T1000 (cell line): ENCODE measurements at regions not wholly inside any gene's neighbourhood (a gene's known extent, or its start where the extent isn't known, plus 50 kb on each side); places are given as distances from the start of the nearest gene placed in this dataset.
"Not testable (repeated sequence)": the region's sequence is repeated elsewhere in the genome, so short reads cannot be mapped to it uniquely, and the experiment has no call there.

Experiments
- DNase-seq: peaks from one replicate; lab custom pipeline; 2025; ENCODE audit warnings: mixed read lengths; lab: John Stamatoyannopoulos, UW

DNA sequence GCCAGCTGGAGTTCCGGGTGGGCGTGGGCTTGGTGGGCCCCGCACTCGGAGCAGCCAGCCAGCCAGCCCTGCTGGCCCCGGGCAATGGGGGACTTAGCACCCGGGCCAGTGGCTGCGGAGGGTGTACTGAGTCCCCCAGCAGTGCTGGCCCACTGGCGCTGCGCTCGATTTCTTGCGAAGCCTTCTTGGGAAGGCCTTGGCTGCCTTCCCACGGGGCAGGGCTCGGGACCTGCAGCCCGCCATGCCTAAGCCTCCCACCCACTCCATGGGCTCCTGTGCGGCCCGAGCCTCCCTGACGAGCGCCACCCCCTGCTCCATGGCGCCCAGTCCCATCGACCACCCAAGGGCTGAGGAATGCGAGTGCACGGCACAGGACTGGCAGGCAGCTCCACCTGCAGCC, 321.6 kb downstream of the SH2D4B start:
- DNase-seq = not testable (repeated sequence)

DNA sequence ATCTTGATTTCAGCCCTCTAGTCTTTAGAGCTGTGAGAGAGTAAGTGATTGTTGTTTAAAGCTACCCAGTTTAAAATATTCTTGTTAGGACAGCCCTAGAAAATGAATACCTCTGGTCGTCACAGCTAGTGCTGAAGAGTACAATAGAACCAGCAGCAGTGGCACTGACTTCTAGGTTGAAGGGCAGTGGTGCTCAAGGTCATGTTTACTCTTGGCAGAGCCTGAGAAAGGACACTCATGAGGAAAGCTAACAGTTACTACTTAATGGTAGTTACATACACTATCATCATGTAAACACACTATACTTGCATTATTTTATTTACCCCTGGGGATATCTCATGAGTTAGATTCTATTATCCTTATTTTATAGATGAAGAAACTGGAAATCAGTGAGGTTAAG, 323.0 kb downstream of the SH2D4B start:
- no peak for DNase-seq

DNA sequence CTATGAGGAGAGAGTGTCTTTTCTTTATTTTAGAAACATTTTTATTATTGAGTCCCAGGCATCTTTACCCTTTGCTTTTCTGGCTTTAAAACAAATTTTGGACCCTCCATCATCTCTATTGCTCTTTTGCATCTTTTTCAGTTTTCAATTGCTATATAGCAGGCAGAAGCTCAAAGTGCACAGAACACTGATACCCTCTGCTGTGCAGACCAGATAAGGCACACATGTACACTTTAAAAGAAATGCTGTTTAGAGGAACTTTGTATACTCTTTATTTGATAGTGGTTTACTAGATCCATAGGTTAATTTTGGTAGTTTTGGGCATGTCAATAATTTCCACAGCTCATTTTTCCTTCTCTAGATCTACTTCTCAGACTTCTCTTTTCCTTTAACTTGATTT, 324.2 kb downstream of the SH2D4B start:
- DNase-seq = no peak

DNA sequence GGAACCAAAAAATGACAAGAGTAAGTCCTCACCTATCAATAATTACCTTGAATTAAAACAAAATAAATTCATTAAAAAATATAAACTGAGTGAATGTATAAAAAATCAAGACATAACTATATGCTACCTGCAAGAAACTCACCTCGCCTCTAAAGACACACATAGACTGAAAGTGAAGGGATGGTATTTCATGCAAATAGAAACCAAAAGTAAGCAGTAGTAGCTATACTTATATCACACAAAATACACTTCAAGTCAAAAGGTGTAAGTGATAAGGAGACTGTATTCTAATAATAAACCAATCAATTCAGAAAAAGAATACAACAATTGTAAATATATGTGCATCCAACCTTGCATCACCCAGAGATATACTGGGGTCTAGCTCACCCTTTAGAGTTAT, 332.6 kb downstream of the SH2D4B start:
- no peak for DNase-seq

DNA sequence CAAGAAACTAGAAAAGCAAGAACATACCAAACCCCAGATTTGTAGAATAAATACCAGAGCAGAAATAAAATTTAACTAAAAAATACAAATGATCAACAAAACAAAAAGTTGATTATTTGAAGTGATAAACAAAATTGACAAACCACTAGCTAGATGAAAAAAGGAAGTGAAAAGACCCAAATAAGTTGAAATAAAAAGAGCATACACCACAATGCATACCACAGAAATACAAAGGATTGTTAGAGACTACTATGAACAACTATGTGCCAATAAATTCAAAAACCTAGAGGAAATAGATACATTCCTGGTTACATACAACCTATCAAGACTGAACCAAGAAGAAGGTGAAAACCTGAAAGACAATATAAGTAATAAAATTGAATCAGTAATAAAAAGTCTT, 333.4 kb downstream of the SH2D4B start:
- no peak for DNase-seq

DNA sequence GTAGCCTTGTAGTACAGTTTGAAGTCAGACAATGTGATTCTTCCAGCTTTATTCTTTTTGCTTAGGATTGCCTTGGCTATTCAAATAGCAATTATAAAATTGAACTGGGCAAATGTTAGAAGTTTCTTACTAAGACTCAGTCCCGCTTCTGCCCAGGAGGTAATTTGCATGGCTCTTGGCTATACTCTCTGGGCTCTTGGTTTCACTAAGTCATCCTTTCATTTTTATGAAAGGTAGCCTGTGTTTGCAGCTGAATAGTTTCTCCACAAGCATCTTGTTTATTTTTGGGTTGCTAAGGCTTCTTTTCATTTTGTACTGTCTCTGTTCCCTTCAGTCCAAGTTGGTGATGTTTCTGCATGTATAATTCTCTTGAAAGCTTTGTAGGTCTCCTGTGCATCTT, 340.6 kb downstream of the SH2D4B start:
- no peak for DNase-seq

DNA sequence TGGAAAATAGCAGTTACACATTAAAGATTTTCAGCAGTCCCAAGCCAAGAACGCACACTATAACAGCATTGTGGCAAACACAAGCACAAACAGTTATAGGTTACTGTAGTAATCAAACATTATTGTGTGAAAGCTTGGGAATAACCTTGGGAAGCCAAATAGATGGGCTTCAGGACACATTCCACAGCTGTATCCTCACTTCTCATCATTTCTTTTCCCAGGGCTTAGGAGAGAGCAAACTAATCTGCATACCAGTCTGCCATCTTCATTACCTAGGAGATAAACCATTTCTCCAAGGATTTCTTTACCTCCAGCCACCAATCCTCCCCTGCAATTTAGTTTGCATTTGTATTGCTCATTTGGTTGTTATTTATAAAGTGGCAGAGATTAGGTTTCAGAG, 352.4 kb downstream of the SH2D4B start:
- no peak for DNase-seq

DNA sequence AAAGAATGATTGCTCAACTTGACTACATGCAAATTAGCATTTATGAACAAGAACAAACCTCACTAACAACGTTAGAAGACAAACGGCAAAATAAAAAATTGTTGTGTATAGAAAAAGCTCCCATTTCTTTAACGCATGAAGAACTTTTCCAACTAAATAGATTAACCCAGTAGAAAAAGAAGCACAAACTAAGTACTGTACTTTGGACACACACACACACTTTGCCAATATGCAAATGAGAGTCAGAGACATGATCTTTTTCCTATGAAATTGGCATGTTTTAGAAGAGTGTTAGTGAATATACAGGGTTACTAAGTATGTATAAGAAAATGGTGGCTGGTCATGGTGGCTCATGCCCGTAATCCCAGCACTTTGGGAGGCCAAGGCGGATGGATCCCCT, 355.6 kb downstream of the SH2D4B start:
- no peak for DNase-seq

DNA sequence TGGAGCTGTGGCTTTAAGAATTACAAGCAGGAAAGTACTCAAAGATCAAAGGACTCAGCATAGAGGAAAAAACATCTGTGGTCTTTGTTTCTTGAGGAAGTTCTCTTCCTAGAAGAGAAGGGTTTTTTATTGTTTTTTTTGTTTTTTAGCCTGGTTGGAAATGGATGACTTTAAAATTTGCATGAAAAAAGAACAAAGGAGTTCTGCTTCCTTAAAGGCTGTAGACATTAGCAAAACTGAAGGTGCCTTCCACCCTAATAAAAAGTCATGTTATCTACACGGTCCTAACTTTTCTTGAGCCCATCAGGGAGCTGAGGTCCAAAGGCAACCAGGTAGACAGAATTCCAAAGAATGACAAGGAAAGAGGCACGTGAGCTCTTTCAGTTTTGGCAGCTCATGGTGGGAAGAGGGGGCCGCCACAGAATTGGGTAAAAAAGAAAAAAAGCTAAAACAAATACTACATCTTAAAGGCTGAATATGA, 356.6 kb downstream of the SH2D4B start:
- no peak for DNase-seq

DNA sequence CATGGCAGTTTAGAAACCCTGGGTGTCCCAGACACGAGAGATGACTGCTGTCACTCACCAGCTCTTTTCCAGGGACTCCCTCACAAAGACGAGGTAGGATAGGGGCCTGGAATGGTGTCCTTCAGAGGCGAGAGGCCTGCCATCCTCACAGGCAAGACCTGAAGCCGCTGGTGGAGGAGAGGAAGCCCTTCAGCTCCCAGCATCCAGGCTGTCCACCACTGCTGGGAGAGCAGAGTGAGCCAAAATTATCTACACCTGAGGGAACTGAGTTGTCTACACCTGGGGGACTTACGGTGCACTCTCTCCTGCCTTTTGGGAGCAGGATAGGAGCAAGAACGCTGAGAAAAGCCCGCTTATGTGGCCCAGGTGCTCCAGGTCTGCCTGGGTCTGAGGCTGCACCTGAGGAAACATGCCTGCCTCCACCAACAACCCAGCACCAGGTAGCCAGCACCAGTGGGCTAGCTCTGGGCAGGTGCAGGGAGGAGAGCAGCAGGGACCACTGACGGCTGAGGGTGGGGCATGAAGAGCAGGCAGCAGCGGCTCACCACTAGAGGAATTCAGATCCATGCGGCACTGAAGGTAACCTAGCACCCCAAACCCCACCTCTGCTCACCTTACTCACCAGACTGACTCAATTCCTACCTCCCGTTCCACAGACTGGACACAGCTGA, 357.2 kb downstream of the SH2D4B start:
- no peak for DNase-seq

DNA sequence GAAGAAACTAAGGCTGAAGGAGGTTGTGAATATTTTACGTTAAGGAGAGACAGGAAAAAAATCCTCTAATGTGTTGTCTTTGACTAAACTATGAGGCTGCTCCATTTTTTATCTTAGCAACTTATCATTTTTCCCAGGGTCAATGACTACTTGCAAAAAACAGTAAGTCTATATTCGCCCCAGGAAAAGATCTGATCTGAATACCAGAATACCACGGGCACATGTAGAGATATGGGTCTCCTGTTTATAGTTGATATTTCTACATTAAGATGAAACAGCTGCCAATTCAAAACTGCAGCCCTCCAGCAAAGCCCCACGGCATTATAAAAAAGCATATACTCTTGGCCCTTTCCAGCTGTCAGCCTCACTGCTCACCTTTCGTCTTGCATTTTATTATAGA, 358.4 kb downstream of the SH2D4B start:
- no peak for DNase-seq

DNA sequence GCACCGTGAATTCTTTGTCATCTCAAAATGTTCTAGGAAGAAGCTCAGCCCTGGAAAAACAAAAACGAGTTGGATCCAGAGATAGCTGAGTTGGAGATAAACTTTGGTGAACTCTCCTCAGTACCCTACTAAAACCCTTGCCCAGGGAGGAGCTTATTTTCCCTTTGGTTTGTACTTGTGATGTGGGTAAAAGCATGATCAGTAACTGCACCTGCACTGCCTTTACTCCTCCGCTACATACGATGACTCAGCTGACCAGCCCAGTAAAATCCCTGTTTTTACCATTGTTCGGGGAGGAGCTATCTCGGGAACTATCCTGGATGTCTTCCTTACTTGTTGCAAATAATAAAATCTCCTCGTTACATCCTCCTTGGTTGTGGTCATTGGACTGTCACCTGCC, 359.3 kb downstream of the SH2D4B start:
- DNase-seq = no peak

DNA sequence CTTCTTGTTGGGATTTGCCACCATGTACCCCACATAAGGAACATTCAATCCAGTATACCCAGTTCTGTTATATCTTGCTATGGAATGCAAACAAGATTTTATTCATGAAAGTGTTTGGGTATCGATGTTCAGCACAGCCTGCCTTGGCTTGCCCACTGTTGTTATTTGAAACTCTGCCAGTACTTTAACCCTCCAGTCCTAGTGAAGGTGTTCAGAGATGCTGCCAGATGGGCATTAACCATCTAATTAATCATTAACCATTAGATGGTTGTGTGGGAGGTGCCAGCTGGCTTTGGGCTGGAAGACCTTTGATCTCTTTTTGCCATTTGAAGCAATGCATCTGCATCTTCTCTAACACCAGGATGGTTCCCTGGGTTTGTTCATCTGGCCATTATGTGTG, 363.0 kb downstream of the SH2D4B start:
- no peak for DNase-seq

DNA sequence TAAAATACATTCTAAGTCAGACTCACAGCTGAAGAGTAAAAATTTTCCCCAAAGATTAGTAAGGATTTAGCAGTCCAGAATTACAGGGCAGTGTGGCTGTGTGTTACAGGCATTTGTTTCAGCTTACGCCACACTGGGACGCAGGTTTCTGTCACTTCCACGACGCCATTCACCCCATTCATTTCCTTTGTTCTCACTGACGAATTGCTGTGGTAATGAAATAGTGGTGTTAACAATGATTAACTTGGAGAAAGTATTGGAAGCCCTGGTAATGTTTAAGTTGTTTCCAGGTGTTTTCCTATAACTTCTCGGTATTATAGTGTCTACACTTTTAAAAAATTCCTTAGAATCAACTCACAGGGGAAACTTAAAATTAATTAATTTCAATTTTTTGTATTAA, 370.9 kb downstream of the SH2D4B start:
- no peak for DNase-seq

DNA sequence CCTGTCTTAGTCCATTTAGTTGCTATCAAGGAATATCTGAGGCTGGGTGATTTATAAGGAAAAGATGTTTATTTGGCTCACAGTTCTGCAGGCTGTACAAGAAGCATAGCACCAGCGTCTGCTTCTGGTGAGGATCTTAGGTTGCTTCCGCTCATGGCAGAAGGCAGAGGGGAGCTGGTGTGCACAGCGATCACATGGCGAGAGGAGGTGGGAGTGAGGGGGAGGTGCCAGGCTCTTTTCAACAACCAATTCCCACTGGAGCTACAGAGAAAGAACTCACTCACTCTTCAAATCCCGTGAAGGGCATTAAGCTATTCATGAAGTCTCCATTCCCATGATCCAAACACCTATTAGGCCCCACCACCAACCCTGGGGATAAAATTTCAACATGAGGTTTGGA, 371.6 kb downstream of the SH2D4B start:
- DNase-seq = no peak

DNA sequence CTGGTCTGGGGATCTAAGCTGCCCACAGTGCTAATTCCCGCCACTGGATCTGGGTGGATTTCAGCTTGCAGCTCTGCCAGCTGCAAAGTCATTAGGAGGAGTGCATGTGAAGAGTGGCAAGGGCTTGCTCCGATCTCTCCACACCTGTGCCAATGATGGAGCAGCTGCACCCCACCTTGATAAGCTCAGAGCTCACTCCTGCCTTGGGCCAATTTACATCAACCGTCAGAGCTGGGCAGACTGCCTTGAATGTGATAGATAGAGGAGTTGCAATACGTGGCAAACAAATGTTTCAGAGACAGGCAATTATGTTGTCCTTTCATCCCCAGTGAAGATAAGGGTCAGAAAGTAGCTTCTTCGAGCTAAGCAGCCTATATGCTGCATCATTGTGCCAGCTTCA, 379.9 kb downstream of the SH2D4B start:
- DNase-seq = no peak

DNA sequence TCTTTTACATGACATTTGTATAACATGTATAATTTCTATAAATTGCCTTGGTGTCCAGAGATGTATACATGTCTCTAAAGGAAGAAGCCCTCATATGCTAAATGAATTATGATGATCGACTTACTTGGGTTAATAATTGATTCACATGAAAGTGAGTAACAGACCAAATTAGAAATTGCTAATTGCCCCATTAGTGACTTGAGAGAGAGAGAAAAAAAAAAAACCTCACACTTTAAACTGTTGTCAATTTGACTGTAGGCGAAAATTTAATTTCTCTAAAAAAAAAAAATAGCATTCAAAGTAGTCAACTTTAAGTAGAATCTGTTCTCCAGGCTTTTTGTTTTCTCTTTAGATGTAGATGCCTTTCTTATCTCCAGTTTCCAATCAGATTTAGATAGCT, 383.3 kb downstream of the SH2D4B start:
- DNase-seq = no peak

DNA sequence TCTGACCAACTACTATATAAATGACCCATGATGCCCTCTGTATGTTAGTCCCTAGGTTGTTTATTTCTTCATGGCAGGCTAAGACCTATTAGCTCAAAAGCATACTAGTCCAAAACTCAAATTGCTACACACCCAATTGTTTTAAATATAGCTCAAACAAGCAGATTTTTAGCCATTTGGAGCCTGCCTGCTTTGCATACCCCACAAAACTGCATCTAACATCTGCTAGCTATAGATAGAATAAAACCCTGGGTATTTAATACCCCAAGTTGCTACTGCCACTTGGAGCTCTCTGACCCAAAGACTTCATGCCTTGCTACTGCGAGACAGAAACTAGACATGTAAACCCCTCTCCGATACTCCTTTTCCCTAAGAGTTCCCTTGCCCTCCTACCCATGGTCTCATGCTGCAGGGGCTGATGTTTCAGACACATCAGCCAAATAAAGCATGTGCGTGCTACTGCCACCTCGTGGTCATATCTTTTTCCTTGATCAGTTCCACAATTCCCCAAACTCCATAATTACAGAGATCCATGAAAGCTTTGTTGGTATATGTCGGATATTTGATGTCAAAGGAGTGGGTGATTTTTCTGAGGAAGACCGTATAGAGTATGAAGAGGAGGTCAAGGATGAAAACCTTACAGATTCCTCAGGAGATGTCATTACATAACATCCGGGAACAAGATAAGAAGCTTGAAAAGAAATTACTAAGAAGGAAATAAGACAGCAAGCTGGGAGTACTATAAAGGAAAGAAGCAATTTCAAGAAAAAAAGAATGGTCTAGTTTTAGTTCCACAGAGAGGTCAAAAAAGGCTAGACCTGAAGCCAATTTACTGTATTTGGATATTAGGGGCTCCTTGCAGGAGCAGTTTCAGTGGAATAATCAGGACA, 386.6 kb downstream of the SH2D4B start:
- peak; percentile 4 for DNase-seq

DNA sequence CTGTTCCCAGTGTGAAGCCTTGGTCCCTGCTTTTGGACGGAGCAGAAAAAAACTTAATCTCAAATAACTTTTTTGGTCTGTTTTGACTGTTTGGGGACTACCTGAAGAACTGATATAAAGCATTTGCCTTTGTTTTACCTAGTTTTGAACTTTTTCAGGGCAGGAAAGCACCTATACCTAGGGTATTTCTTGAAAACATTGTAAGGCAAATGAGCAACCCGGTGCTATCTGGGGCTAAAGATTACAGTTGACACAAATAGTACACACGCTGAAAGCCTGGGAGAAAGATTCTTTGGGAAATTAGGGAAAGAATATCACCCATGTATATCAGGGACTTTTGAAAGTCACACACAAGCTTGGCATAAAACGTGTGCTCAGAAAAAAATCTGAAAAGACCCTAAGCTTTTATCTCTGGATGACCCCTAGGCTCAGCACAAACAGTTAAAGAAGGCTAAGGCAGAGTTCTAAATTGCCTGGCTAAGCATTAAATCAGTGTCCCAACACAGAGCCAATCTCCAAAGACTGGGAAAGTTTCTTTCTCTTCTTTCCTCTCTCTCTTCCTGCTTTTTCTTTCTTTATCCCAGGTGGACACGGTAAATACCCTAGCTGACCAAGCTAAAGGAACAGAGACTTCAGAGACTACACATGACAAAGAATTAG, 389.8 kb downstream of the SH2D4B start:
- no peak for DNase-seq

DNA sequence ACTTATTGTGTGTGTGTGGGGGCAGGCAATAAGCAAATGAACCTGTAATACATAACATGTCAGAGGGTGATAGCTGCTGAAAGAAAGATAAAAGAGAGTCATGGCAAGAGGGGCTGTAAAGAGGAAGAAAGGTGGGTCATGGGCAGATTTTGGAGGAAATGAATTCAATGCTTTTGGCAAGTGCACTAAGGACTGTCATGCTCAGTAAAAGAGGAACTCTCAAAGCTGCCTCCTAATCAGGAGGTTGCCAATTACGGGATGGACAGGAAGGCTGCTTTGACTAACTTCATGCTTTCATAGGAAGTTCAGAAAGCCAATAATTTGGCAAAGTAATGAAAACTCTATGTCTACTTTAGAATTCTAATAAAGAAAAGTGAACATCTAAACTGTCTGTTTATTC, 401.2 kb downstream of the SH2D4B start:
- no peak for DNase-seq

DNA sequence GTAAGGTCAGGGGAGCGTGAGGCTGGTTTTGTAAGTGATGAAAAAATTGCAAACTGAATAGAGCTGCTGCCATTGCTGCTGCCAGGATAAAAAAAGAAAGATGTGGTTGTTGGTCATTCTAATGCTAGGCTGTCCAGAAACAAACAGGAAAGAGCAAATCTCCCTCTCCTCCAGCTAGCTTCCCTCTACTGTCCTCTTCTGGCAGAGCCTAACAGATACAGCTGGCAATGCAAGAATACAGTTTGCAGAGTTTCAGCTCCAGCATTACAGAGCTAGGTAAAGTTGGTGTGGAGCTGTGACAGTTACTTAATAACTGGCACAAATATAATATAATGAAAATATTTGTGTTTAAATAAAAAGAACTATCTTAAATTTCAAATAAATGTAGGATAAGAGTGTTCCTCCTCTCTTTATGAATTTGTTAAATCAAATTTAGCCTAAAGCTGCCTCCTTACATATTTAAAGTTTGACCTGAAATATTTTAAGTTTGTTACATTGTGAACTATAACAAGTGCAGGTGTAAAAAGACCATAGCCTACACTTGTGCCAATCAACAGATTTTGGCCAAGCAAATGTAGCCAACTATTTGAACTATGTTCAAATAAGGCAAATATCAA, 407.7 kb downstream of the SH2D4B start:
- no peak for DNase-seq

DNA sequence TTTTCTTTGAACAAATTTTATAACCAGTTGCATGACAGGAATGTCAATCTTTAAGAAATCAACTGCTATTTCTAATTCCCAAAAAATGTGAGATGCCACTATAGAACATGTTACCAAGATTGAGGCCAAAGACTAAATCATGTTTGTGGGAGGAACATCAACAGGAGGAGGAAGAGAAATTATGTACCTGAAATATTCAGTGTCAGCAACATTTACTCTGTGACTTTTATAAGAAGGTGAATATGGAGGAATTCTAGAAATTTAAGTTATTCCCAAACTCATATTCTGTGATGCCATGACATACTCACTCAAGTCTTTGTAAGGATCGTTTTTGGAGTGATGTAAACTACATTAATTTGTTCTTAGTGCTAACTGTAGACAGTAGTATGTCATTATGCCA, 408.4 kb downstream of the SH2D4B start:
- DNase-seq = no peak
